22Rv1 (cell line): ENCODE measurements at regions not wholly inside any gene's neighbourhood (a gene's known extent, or its start where the extent isn't known, plus 50 kb on each side); places are given as distances from the start of the nearest gene placed in this dataset.

Experiments used
- H3K27ac ChIP-seq: fragments of 450-650 bp; 2 replicates; pipeline ENCODE4 v1.5.1; 2017
- CTCF ChIP-seq: fragments of 450-650 bp; IDR thresholded peaks from 2 replicates; pipeline ENCODE4 v1.5.1; 2017; ENCODE audit warnings: mild to moderate bottlenecking
- ZFX ChIP-seq: fragments of 450-650 bp; IDR thresholded peaks from 2 replicates; pipeline ENCODE4 v1.6.1; 2017; ENCODE audit warnings: antibody characterized with exemption, borderline replicate concordance

- H3K27ac ChIP-seq = no peak overlapping the region
- TF ChIP-seq CTCF (no peak), ZFX (no peak)
These were observed 70.5 kb upstream of the SPTLC1 start for GRCh38 chr9:92185681-92186080.

DNA sequence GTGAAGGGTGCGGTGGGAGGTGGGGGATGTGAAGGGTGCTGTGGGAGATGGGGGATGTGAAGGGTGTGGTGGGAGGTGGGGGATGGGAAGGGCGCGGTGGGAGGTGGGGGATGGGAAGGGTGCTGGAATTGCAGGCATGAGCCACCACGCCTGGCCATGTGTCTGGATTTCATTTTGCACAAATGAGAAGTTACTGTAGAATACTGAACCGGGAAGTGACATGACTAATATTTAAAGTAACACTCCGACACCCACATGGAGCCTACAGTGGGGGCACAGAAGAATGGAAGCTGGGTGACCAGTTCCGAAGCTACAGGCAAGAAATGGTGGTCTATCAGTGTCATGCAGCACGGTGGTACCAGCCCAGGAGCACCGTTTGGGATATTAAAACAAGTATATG, 69.9 kb upstream of the SPTLC1 start:
- no peak for TF ChIP-seq ZFX
- no peak overlapping the region for H3K27ac ChIP-seq

DNA sequence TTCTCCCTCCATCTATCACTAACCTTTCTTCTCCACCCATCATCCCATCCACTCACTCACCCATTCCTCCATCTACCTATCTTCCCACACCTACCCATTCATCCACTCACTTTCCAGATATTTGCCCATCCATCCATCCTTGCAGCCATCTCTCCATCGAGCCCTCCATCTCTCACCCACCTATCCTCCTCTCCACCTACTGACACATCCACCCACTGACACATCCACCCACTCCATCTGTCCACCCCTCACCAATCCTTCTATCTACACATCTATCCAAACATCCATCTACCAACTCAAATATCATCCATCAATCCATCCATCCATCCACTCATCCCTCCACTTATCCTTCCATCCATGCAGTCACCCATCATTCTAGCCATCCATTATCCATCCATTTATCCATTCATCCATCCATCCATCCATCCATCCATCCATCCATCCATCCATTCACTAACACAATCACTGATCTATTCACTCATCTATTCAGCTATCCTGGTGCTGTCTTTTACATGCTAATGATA, 68.9 kb upstream of the SPTLC1 start:
- no peak for TF ChIP-seq ZFX
- no peak for TF ChIP-seq CTCF
- no peak overlapping the region for H3K27ac ChIP-seq

GRCh38 chr9:92183449-92183848, 68.2 kb upstream of the SPTLC1 start:
- TF ChIP-seq ZFX (no peak), CTCF (no peak)
- H3K27ac ChIP-seq = no peak overlapping the region

DNA sequence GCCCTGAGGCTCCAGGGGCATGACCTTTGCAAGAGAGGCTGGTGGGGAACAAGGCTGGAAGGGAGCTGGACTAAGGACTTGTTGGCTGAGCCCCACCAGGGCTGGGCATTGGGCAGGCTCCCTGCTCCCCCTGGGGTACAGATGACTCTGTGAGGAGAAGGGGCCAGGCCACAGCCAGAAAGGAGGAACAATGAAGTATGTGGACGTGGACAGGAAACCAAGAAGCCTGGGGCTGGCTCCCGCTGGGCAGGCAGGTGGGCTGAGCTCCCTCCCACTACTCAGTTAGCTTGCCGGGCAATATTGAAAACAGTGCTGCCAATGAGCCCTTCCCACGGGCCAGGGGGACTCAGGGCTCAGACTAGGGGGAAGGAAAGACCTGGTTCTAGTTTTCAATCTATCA, 66.1 kb upstream of the SPTLC1 start:
- TF ChIP-seq CTCF = no peak
- no peak for TF ChIP-seq ZFX
- H3K27ac ChIP-seq = no peak overlapping the region

GRCh38 chr9:92180669-92181181, 65.5 kb upstream of the SPTLC1 start:
- no peak overlapping the region for H3K27ac ChIP-seq
- TF ChIP-seq CTCF (no peak), ZFX (no peak)

GRCh38 chr9:92180002-92180400, 64.8 kb upstream of the SPTLC1 start:
- no peak overlapping the region for H3K27ac ChIP-seq
- TF ChIP-seq CTCF (no peak), ZFX (no peak)
